ENCODE measurements at regions not wholly inside any gene's neighbourhood (a gene's known extent, or its start where the extent isn't known, plus 50 kb on each side); places are given as distances from the start of the nearest gene placed in this dataset.

GRCh38 chr22:47891609-47892008 is 1129.2 kb downstream of the TBC1D22A start:
- TF ChIP-seq, protein P1, sequence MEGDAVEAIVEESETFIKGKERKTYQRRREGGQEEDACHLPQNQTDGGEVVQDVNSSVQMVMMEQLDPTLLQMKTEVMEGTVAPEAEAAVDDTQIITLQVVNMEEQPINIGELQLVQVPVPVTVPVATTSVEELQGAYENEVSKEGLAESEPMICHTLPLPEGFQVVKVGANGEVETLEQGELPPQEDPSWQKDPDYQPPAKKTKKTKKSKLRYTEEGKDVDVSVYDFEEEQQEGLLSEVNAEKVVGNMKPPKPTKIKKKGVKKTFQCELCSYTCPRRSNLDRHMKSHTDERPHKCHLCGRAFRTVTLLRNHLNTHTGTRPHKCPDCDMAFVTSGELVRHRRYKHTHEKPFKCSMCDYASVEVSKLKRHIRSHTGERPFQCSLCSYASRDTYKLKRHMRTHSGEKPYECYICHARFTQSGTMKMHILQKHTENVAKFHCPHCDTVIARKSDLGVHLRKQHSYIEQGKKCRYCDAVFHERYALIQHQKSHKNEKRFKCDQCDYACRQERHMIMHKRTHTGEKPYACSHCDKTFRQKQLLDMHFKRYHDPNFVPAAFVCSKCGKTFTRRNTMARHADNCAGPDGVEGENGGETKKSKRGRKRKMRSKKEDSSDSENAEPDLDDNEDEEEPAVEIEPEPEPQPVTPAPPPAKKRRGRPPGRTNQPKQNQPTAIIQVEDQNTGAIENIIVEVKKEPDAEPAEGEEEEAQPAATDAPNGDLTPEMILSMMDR (IDR thresholded peaks at IDR 0.05; ENCODE audit: low read depth, low read length, poor library complexity, severe bottlenecking): no peak
- no peak for TF ChIP-seq EZH2phosphoT487 (IDR thresholded peaks at IDR 0.05; ENCODE audit: borderline replicate concordance, low read length)
